Astrocyte of the spinal cord (primary cell): ENCODE measurements at regions not wholly inside any gene's neighbourhood (a gene's known extent, or its start where the extent isn't known, plus 50 kb on each side); places are given as distances from the start of the nearest gene placed in this dataset.

ENCODE experiments used
- DNase-seq: peaks from one replicate; pipeline ENCODE4 v3.0.0; 2011; ENCODE audit warnings: low read depth, low spot score
- H3K4me3 ChIP-seq: 2 replicates; pipeline ENCODE4 v1.5.1; 2011; ENCODE audit warnings: low read depth, mild to moderate bottlenecking, low read length, moderate library complexity
- in situ Hi-C: cut with HindIII; loops from 2 replicates; pipeline ENCODE4 v1.10.0; 2017; ENCODE audit warnings: low sequenced_read_pairs
- TF ChIP-seq, protein P1 (sequence below): IDR thresholded peaks from 2 replicates; pipeline ENCODE4 v1.5.1; 2012; ENCODE audit warnings: low read depth, mild to moderate bottlenecking, low read length, inconsistent platforms

DNA sequence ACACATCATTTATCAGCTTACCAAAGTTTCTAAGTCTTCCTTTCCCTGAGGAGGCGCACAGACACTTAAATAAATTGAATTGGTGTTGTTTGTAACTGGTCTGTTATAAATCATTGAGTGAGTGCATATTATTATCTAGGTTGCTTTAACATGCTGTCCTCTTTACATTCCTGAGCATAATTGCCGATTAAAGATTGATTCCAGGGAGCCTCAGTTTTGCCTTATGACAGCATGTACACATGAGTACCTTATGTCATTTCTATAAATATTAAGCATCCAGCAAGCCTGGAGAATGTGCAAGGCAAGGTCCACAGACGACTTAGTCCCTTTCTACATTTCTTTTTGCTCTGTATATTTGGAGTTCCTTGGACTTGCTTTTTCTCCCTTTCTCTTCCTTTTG is 177.9 kb upstream of the STEAP4 start:
- no peak overlapping the region for H3K4me3 ChIP-seq
- TF ChIP-seq, protein P1, sequence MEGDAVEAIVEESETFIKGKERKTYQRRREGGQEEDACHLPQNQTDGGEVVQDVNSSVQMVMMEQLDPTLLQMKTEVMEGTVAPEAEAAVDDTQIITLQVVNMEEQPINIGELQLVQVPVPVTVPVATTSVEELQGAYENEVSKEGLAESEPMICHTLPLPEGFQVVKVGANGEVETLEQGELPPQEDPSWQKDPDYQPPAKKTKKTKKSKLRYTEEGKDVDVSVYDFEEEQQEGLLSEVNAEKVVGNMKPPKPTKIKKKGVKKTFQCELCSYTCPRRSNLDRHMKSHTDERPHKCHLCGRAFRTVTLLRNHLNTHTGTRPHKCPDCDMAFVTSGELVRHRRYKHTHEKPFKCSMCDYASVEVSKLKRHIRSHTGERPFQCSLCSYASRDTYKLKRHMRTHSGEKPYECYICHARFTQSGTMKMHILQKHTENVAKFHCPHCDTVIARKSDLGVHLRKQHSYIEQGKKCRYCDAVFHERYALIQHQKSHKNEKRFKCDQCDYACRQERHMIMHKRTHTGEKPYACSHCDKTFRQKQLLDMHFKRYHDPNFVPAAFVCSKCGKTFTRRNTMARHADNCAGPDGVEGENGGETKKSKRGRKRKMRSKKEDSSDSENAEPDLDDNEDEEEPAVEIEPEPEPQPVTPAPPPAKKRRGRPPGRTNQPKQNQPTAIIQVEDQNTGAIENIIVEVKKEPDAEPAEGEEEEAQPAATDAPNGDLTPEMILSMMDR, result no peak
- in situ Hi-C loops, result no loop called here
- no peak for DNase-seq

- TF ChIP-seq, protein P1, result no peak
- peak; percentile 48 for DNase-seq
- in situ Hi-C loops, result no loop called here
- H3K4me3 ChIP-seq, result no peak overlapping the region
These were observed 174.2 kb upstream of the STEAP4 start for GRCh38 chr7:88480896-88481295.

- DNase-seq, result no peak
- TF ChIP-seq, protein P1, result no peak
- no peak overlapping the region for H3K4me3 ChIP-seq
- in situ Hi-C loops, result no loop called here
These were observed 173.6 kb upstream of the STEAP4 start for GRCh38 chr7:88480271-88480670.

DNA sequence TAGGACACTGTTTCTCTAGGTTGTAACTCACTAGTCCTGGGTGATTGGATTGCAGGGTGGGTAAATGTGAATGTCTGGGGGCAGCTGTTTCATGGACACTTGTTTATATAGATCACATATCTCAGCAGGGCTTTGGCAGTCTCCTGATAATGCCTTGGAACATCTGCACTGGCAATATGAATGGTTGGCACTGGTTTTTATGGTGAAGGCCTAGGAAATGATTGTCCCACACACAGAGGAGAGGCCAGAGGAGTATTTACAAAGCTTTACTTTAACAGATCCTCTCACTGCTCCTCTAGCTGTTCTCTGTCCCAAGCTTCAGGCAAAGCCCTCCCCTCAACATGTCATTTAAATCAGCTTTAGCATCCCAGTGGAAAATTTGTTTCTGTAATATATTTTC is 171.3 kb upstream of the STEAP4 start:
- no peak for DNase-seq
- in situ Hi-C loops, result no loop called here
- TF ChIP-seq, protein P1, result no peak
- H3K4me3 ChIP-seq, result no peak overlapping the region

GRCh38 chr7:88465600-88465999 is 158.9 kb upstream of the STEAP4 start:
- TF ChIP-seq, protein P1, result no peak
- DNase-seq, result no peak
- in situ Hi-C loops, result no loop called here
- H3K4me3 ChIP-seq, result no peak overlapping the region

DNA sequence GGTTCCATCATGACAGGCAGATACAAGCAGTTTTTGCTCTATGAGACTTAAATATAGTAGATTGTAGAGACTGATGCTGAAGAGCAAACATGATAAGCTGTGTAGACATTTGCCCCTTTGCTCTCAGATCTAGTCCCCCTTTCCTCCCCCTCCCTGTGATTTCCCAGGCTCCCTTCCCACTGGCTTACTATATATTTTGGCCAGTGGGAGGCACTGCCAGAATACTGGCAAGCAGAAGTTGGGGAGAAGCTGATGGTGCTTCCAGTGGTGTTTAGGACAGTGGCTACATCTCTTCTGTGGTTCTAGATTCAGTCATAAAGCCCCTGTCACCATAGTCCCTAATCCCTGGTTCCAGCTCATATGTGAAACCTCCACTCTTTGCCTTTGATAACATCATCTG is 156.1 kb upstream of the STEAP4 start:
- no peak overlapping the region for H3K4me3 ChIP-seq
- no peak for DNase-seq
- in situ Hi-C loops, result no loop called here
- TF ChIP-seq, protein P1, result no peak

GRCh38 chr7:88460650-88461049 is 154.0 kb upstream of the STEAP4 start:
- no peak overlapping the region for H3K4me3 ChIP-seq
- in situ Hi-C loops, result no loop called here
- TF ChIP-seq, protein P1, result no peak
- DNase-seq, result no peak
